AG04450 (cell line): ENCODE measurements at regions not wholly inside any gene's neighbourhood (a gene's known extent, or its start where the extent isn't known, plus 50 kb on each side); places are given as distances from the start of the nearest gene placed in this dataset.

ENCODE experiments used
- CTCF ChIA-PET: fragments of 300-600, 350-600 bp; formaldehyde crosslinking; extraction: SDS; loops from one replicate; lab custom pipeline; 2022; ENCODE audit warnings: antibody characterized with exemption, inconsistent platforms; lab: Charles Lee
- POLR2A ChIA-PET: fragments of 350-600 bp; formaldehyde crosslinking; extraction: SDS; loops from one replicate; lab custom pipeline; 2021; ENCODE audit warnings: antibody characterized with exemption, inconsistent platforms; lab: Yijun Ruan, JAX
- DNase-seq: peaks from one replicate; pipeline ENCODE4 v3.0.0-alpha.2; 2011; ENCODE audit warnings: low read depth, low spot score
- H3K27ac ChIP-seq: one replicate; pipeline ENCODE4 v1.5.1; 2012; ENCODE audit warnings: low read depth, low read length, control low read depth
- H3K27me3 ChIP-seq: one replicate; pipeline ENCODE4 v1.6.0; 2012; ENCODE audit warnings: low read length; ENCODE audit not compliant: control insufficient read depth, insufficient read depth
- H3K4me3 ChIP-seq: 2 replicates; pipeline ENCODE4 v1.5.1; 2011; ENCODE audit warnings: mild to moderate bottlenecking, low read depth, low read length, control low read depth
- H3K9me3 ChIP-seq: 2 replicates; pipeline ENCODE4 v1.5.1; 2012; ENCODE audit warnings: low read length; ENCODE audit not compliant: control insufficient read depth, insufficient read depth
- TF ChIP-seq, protein P1 (sequence below): IDR thresholded peaks from 2 replicates; pipeline ENCODE4 v1.5.1; 2011; ENCODE audit warnings: low read depth, low read length, control low read depth, inconsistent platforms

DNA sequence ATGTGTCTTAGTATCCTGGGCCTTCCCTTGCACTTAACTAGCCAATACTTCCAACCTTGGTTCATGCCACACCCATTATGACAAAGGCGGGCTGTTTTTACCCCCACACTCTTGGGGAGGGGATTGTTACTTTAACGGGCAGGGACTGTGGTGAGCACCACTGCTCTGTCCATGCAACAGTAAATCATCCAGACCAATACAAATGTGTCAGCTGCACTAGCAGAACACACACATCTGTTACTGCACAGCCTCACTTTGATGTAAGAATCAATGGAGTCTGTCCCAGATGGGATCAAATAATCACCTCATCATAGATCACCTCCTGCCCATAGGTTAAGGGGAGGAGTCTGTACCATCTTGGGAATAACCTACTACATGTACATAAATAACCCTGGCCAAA, 58.1 kb downstream of the NPAP1 start:
- ChIA-PET CTCF (no interaction called here), POLR2A (no interaction called here)
- Histone ChIP-seq H3K27me3 (no peaks in the 10 kb centered on the region), H3K4me3 (no peak overlapping the region), H3K27ac (no peak overlapping the region), H3K9me3 (peaks cover 22% of the 10 kb centered on the region; the same call in 1 of the 2 replicates)
- TF ChIP-seq, protein P1, sequence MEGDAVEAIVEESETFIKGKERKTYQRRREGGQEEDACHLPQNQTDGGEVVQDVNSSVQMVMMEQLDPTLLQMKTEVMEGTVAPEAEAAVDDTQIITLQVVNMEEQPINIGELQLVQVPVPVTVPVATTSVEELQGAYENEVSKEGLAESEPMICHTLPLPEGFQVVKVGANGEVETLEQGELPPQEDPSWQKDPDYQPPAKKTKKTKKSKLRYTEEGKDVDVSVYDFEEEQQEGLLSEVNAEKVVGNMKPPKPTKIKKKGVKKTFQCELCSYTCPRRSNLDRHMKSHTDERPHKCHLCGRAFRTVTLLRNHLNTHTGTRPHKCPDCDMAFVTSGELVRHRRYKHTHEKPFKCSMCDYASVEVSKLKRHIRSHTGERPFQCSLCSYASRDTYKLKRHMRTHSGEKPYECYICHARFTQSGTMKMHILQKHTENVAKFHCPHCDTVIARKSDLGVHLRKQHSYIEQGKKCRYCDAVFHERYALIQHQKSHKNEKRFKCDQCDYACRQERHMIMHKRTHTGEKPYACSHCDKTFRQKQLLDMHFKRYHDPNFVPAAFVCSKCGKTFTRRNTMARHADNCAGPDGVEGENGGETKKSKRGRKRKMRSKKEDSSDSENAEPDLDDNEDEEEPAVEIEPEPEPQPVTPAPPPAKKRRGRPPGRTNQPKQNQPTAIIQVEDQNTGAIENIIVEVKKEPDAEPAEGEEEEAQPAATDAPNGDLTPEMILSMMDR: no peak
- no peak for DNase-seq

DNA sequence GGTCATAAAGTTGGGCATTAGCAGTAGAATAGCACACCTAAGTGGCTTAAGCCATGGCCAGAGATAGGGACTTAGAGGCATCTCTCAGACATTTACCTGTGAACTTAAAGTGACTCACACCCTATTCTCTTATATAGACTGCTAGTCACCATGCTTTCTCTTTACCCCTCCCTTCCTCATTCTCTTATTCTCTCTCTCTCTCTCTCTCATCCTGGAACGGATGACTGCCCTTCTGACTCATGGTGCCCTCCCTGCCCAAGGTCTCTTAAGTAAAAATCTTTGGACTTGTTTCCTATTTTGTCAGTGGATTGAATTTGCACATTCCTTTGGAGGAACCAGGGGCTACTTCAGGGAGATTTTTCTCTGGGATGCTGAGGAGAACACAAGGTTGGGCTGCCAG, 58.8 kb downstream of the NPAP1 start:
- POLR2A ChIA-PET: no interaction called here
- TF ChIP-seq, protein P1: no peak
- CTCF ChIA-PET: no interaction called here
- no peak for DNase-seq
- H3K27ac ChIP-seq: no peak overlapping the region
- no peaks in the 10 kb centered on the region for H3K27me3 ChIP-seq
- H3K4me3 ChIP-seq: no peak overlapping the region
- H3K9me3 ChIP-seq: peaks cover 15% of the 10 kb centered on the region; the same call in 1 of the 2 replicates

DNA sequence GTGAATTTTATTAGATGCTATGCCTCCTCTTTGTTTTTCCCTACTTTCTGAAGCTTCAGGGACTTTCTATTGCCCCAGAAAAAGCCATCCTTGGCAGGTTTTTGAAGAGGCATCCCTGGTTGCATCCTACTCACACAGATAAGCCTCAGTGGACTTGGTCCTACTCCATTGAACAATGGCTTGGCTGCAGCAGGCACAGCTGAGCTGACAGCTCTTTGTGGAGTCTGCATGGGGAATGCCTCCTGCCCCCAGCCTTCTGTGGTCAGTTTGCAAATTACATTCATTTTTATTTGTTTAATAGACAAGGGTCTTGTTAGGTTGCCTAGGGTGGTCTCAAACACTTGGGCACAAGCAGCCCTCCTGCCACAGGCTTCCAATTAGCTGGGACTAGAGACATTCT, 69.7 kb downstream of the NPAP1 start:
- ChIA-PET CTCF (no interaction called here), POLR2A (no interaction called here)
- DNase-seq: no peak
- TF ChIP-seq, protein P1: no peak
- no peak overlapping the region for H3K4me3 ChIP-seq
- peaks cover 29% of the 10 kb centered on the region for H3K9me3 ChIP-seq
- H3K27me3 ChIP-seq: no peaks in the 10 kb centered on the region
- no peak overlapping the region for H3K27ac ChIP-seq

DNA sequence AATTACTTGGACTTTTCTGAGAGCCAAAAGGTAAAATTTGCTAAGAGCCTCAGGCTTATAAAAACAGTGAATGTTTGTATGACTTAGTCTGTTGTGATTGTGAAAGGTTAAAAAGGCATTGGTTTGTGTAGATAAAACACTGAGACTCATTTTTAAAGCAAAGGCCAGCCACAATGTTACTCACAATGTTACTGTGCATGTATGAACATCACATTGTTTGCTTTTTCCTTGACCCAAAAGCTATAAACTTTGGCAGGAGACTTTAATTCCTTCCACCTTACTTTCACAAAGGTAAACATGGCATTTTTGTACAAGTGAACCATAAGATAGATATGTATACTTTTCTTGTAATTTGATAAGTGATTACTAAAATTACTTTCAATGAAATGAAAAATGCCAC, 70.5 kb downstream of the NPAP1 start:
- H3K27me3 ChIP-seq: no peaks in the 10 kb centered on the region
- no peak for DNase-seq
- H3K27ac ChIP-seq: no peak overlapping the region
- peaks cover 29% of the 10 kb centered on the region for H3K9me3 ChIP-seq
- H3K4me3 ChIP-seq: no peak overlapping the region
- TF ChIP-seq, protein P1: no peak
- CTCF ChIA-PET: no interaction called here
- POLR2A ChIA-PET: no interaction called here

DNA sequence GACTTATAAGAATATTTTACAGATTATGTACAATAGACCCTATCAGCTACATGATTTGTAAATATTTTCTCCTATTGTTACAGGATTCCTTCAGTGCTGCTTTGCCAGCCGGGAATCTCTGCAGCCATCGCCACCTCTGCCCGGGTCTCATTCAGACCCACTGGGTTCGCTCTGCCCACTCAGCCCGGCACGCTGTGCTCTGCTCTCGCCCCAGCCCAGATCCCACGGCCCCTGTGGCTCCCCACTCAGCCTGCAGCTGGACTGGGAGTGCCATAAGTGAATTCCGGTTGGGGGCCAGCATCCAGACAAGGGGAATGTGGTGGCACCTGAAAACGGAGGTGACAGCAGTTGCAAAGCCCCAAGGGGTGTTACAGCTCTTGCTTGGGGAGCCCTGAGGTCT, 71.8 kb downstream of the NPAP1 start:
- no peak overlapping the region for H3K4me3 ChIP-seq
- DNase-seq: no peak
- ChIA-PET CTCF (no interaction called here), POLR2A (no interaction called here)
- H3K27me3 ChIP-seq: no peaks in the 10 kb centered on the region
- TF ChIP-seq, protein P1: no peak
- H3K9me3 ChIP-seq: peaks cover 27% of the 10 kb centered on the region
- H3K27ac ChIP-seq: no peak overlapping the region
